ENCODE measurements at regions not wholly inside any gene's neighbourhood (a gene's known extent, or its start where the extent isn't known, plus 50 kb on each side); places are given as distances from the start of the nearest gene placed in this dataset.

GRCh38 chr20:60573003-60573680 is 614.9 kb downstream of the CDH26 start:
- Histone ChIP-seq H2BK15ac (ENCODE audit: low read length) (no peak overlapping the region), H3K18ac (ENCODE audit: low read length) (no peak overlapping the region), H3K4me3 (ENCODE audit: low read length in 2 of 2) (no peak overlapping the region), H2AFZ (ENCODE audit: low read length) (no peak overlapping the region), H2BK5ac (ENCODE audit: low read length) (no peak overlapping the region), H3K9me3 (replicated peaks in 1 of 2; ENCODE audit: control insufficient read depth in 2 of 2, insufficient read depth in 1 of 2, low read depth in 1 of 2, low read length in 2 of 2) (peaks cover 0 to 2% of the 10 kb centered on the region in 2 donors), H3K14ac (ENCODE audit: low read length) (no peak overlapping the region), H4K8ac (ENCODE audit: low read depth, low read length) (no peak overlapping the region), H2AK5ac (ENCODE audit: low read depth, low read length) (no peak overlapping the region), H2BK12ac (ENCODE audit: low read length) (no peak overlapping the region), H3K4me2 (ENCODE audit: insufficient read depth, low read length, poor library complexity, severe bottlenecking) (no peak overlapping the region), H4K91ac (ENCODE audit: low read depth, low read length, poor library complexity) (no peak overlapping the region), H3K4ac (ENCODE audit: low read length) (no peak overlapping the region), H3K27me3 (ENCODE audit: control insufficient read depth in 3 of 3, insufficient read depth in 3 of 3, low read depth in 1 of 3, low read length in 3 of 3) (no peaks in the 10 kb centered on the region), H3K36me3 (replicated peaks in 1 of 2; ENCODE audit: control insufficient read depth in 2 of 2, insufficient read depth in 2 of 2, low read length in 2 of 2) (no peaks in the 10 kb centered on the region), H3K27ac (replicated peaks; ENCODE audit: low read length) (no peak overlapping the region), H3K79me1 (ENCODE audit: low read depth, low read length) (no peaks in the 10 kb centered on the region), H2BK120ac (ENCODE audit: low read depth, low read length) (no peak overlapping the region), H3K4me1 (ENCODE audit: control insufficient read depth in 2 of 2, insufficient read depth in 1 of 2, low read depth in 1 of 2, low read length in 2 of 2) (no peaks in the 10 kb centered on the region), H3K9ac (ENCODE audit: low read depth, low read length, poor library complexity) (no peak overlapping the region), H3K23ac (ENCODE audit: low read depth, low read length, poor library complexity) (no peak overlapping the region)
- no CpG with 5 or more reads among the region's 4 CpGs for WGBS, 2 donors (ENCODE audit: extremely low coverage in 2 of 2, insufficient read length in 2 of 2, insufficient replicate concordance in 1 of 2)
- DNase-seq (ENCODE audit: low spot score), result no peak

- no CpG with 5 or more reads among the region's 2 CpGs for WGBS, 2 donors (ENCODE audit: extremely low coverage in 2 of 2, insufficient read length in 2 of 2, insufficient replicate concordance in 1 of 2)
These were observed 618.0 kb downstream of the CDH26 start for GRCh38 chr20:60576236-60576635.

GRCh38 chr20:60579941-60580515 is 621.8 kb downstream of the CDH26 start:
- Histone ChIP-seq H4K8ac (ENCODE audit: low read depth, low read length) (no peak overlapping the region), H4K91ac (ENCODE audit: low read depth, low read length, poor library complexity) (no peak overlapping the region), H2BK12ac (ENCODE audit: low read length) (no peak overlapping the region), H3K4me3 (ENCODE audit: low read length in 2 of 2) (no peak overlapping the region), H2AFZ (ENCODE audit: low read length) (no peak overlapping the region), H2BK5ac (ENCODE audit: low read length) (no peak overlapping the region), H3K79me1 (ENCODE audit: low read depth, low read length) (no peaks in the 10 kb centered on the region), H2AK5ac (ENCODE audit: low read depth, low read length) (no peak overlapping the region), H3K4me1 (ENCODE audit: control insufficient read depth in 2 of 2, insufficient read depth in 1 of 2, low read depth in 1 of 2, low read length in 2 of 2) (peaks cover 0 to 4% of the 10 kb centered on the region in 2 donors), H3K9me3 (replicated peaks in 1 of 2; ENCODE audit: control insufficient read depth in 2 of 2, insufficient read depth in 1 of 2, low read depth in 1 of 2, low read length in 2 of 2) (no peaks in the 10 kb centered on the region), H3K27me3 (ENCODE audit: control insufficient read depth in 3 of 3, insufficient read depth in 3 of 3, low read depth in 1 of 3, low read length in 3 of 3) (no peaks in the 10 kb centered on the region), H3K27ac (replicated peaks; ENCODE audit: low read length) (no peak overlapping the region), H3K36me3 (replicated peaks in 1 of 2; ENCODE audit: control insufficient read depth in 2 of 2, insufficient read depth in 2 of 2, low read length in 2 of 2) (no peaks in the 10 kb centered on the region), H3K23ac (ENCODE audit: low read depth, low read length, poor library complexity) (no peak overlapping the region), H3K18ac (ENCODE audit: low read length) (no peak overlapping the region), H3K14ac (ENCODE audit: low read length) (no peak overlapping the region), H3K4ac (ENCODE audit: low read length) (no peak overlapping the region), H3K9ac (ENCODE audit: low read depth, low read length, poor library complexity) (no peak overlapping the region), H2BK120ac (ENCODE audit: low read depth, low read length) (no peak overlapping the region), H3K4me2 (ENCODE audit: insufficient read depth, low read length, poor library complexity, severe bottlenecking) (no peak overlapping the region), H2BK15ac (ENCODE audit: low read length) (no peak overlapping the region)
- no peak for DNase-seq (ENCODE audit: low spot score)
- no CpG with 5 or more reads among the region's 4 CpGs for WGBS, 2 donors (ENCODE audit: extremely low coverage in 2 of 2, insufficient read length in 2 of 2, insufficient replicate concordance in 1 of 2)

More at GRCh38 chr20:60576236-60576635, 618.0 kb downstream of the CDH26 start:
- Histone ChIP-seq H3K4me1 (ENCODE audit: control insufficient read depth in 2 of 2, insufficient read depth in 1 of 2, low read depth in 1 of 2, low read length in 2 of 2) (no peaks in the 10 kb centered on the region), H4K91ac (ENCODE audit: low read depth, low read length, poor library complexity) (no peak overlapping the region), H3K14ac (ENCODE audit: low read length) (no peak overlapping the region), H3K9ac (ENCODE audit: low read depth, low read length, poor library complexity) (no peak overlapping the region), H3K27ac (replicated peaks; ENCODE audit: low read length) (no peak overlapping the region), H3K18ac (ENCODE audit: low read length) (no peak overlapping the region), H3K4me3 (ENCODE audit: low read length in 2 of 2) (no peak overlapping the region), H2AK5ac (ENCODE audit: low read depth, low read length) (no peak overlapping the region), H3K23ac (ENCODE audit: low read depth, low read length, poor library complexity) (no peak overlapping the region), H3K9me3 (replicated peaks in 1 of 2; ENCODE audit: control insufficient read depth in 2 of 2, insufficient read depth in 1 of 2, low read depth in 1 of 2, low read length in 2 of 2) (no peaks in the 10 kb centered on the region), H2AFZ (ENCODE audit: low read length) (no peak overlapping the region), H3K27me3 (ENCODE audit: control insufficient read depth in 3 of 3, insufficient read depth in 3 of 3, low read depth in 1 of 3, low read length in 3 of 3) (no peaks in the 10 kb centered on the region), H3K36me3 (replicated peaks in 1 of 2; ENCODE audit: control insufficient read depth in 2 of 2, insufficient read depth in 2 of 2, low read length in 2 of 2) (no peaks in the 10 kb centered on the region), H3K79me1 (ENCODE audit: low read depth, low read length) (no peaks in the 10 kb centered on the region), H2BK15ac (ENCODE audit: low read length) (no peak overlapping the region), H3K4me2 (ENCODE audit: insufficient read depth, low read length, poor library complexity, severe bottlenecking) (no peak overlapping the region), H2BK12ac (ENCODE audit: low read length) (no peak overlapping the region), H2BK120ac (ENCODE audit: low read depth, low read length) (no peak overlapping the region), H4K8ac (ENCODE audit: low read depth, low read length) (no peak overlapping the region), H2BK5ac (ENCODE audit: low read length) (no peak overlapping the region), H3K4ac (ENCODE audit: low read length) (no peak overlapping the region)
- DNase-seq (ENCODE audit: low spot score), result no peak

GRCh38 chr20:60581606-60582115 is 623.4 kb downstream of the CDH26 start:
- WGBS, 2 donors (ENCODE audit: extremely low coverage in 2 of 2, insufficient read length in 2 of 2, insufficient replicate concordance in 1 of 2), result no CpG with 5 or more reads among the region's 4 CpGs
- no peak overlapping the region for H2BK120ac ChIP-seq (ENCODE audit: low read depth, low read length)

More at GRCh38 chr20:60581606-60582115, 623.4 kb downstream of the CDH26 start:
- H2AK5ac ChIP-seq (ENCODE audit: low read depth, low read length), result no peak overlapping the region
- no peak overlapping the region for H3K9ac ChIP-seq (ENCODE audit: low read depth, low read length, poor library complexity)
- H2BK12ac ChIP-seq (ENCODE audit: low read length), result no peak overlapping the region
- H3K18ac ChIP-seq (ENCODE audit: low read length), result no peak overlapping the region
- no peaks in the 10 kb centered on the region for H3K9me3 ChIP-seq (replicated peaks in 1 of 2; ENCODE audit: control insufficient read depth in 2 of 2, insufficient read depth in 1 of 2, low read depth in 1 of 2, low read length in 2 of 2)
- H4K91ac ChIP-seq (ENCODE audit: low read depth, low read length, poor library complexity), result no peak overlapping the region
- no peak overlapping the region for H3K4me3 ChIP-seq (ENCODE audit: low read length in 2 of 2)
- no peak overlapping the region for H3K4ac ChIP-seq (ENCODE audit: low read length)
- no peak overlapping the region for H2BK5ac ChIP-seq (ENCODE audit: low read length)
- no peak overlapping the region for H3K27ac ChIP-seq (replicated peaks; ENCODE audit: low read length)
- H3K4me1 ChIP-seq (ENCODE audit: control insufficient read depth in 2 of 2, insufficient read depth in 1 of 2, low read depth in 1 of 2, low read length in 2 of 2), result peaks cover 0 to 4% of the 10 kb centered on the region in 2 donors
- H4K8ac ChIP-seq (ENCODE audit: low read depth, low read length), result no peak overlapping the region
- H3K4me2 ChIP-seq (ENCODE audit: insufficient read depth, low read length, poor library complexity, severe bottlenecking), result no peak overlapping the region
- H2BK15ac ChIP-seq (ENCODE audit: low read length), result no peak overlapping the region
- H3K79me1 ChIP-seq (ENCODE audit: low read depth, low read length), result no peaks in the 10 kb centered on the region
- no peak overlapping the region for H3K23ac ChIP-seq (ENCODE audit: low read depth, low read length, poor library complexity)
- H2AFZ ChIP-seq (ENCODE audit: low read length), result no peak overlapping the region
- no peak for DNase-seq (ENCODE audit: low spot score)
- H3K14ac ChIP-seq (ENCODE audit: low read length), result no peak overlapping the region
- H3K27me3 ChIP-seq (ENCODE audit: control insufficient read depth in 3 of 3, insufficient read depth in 3 of 3, low read depth in 1 of 3, low read length in 3 of 3), result no peaks in the 10 kb centered on the region
- H3K36me3 ChIP-seq (replicated peaks in 1 of 2; ENCODE audit: control insufficient read depth in 2 of 2, insufficient read depth in 2 of 2, low read length in 2 of 2), result no peaks in the 10 kb centered on the region

All from neuronal stem cell (in vitro differentiated cells).